Nephron (organoid): ENCODE measurements at regions not wholly inside any gene's neighbourhood (a gene's known extent, or its start where the extent isn't known, plus 50 kb on each side); places are given as distances from the start of the nearest gene placed in this dataset.

Experiments used
- H3K27ac Mint-ChIP-seq, 3 experiments: 2 replicates each; pipeline ENCODE4 v1.8.0; 2020; ENCODE audit warnings: mixed read lengths in 3 of 3, mild to moderate bottlenecking in 2 of 3, moderate library complexity in 1 of 3
- H3K27me3 Mint-ChIP-seq: 2 replicates; pipeline ENCODE4 v1.8.0; 2021; ENCODE audit warnings: low read depth, mild to moderate bottlenecking, moderate library complexity, mixed read lengths
- H3K36me3 Mint-ChIP-seq: 2 replicates; pipeline ENCODE4 v1.8.0; 2020; ENCODE audit warnings: low read depth, mixed read lengths
- H3K4me1 Mint-ChIP-seq: 2 replicates; pipeline ENCODE4 v1.8.0; 2020; ENCODE audit warnings: mixed read lengths
- H3K4me3 Mint-ChIP-seq, 3 experiments: 2 replicates each; pipeline ENCODE4 v1.8.0; 2020; ENCODE audit warnings: mild to moderate bottlenecking in 3 of 3, mixed read lengths in 3 of 3, moderate library complexity in 2 of 3
- H3K9me3 Mint-ChIP-seq: 2 replicates; pipeline ENCODE4 v1.8.0; 2020; ENCODE audit warnings: mixed read lengths
- TF ChIP-seq, protein P1 (sequence below), 3 experiments: fragments of 200-600 bp; sonication (generic); IDR thresholded peaks; one replicate each; pipeline ENCODE4 v1.5.0; 2021; ENCODE audit warnings: antibody characterized with exemption in 3 of 3; ENCODE audit not compliant: unreplicated experiment in 3 of 3

DNA sequence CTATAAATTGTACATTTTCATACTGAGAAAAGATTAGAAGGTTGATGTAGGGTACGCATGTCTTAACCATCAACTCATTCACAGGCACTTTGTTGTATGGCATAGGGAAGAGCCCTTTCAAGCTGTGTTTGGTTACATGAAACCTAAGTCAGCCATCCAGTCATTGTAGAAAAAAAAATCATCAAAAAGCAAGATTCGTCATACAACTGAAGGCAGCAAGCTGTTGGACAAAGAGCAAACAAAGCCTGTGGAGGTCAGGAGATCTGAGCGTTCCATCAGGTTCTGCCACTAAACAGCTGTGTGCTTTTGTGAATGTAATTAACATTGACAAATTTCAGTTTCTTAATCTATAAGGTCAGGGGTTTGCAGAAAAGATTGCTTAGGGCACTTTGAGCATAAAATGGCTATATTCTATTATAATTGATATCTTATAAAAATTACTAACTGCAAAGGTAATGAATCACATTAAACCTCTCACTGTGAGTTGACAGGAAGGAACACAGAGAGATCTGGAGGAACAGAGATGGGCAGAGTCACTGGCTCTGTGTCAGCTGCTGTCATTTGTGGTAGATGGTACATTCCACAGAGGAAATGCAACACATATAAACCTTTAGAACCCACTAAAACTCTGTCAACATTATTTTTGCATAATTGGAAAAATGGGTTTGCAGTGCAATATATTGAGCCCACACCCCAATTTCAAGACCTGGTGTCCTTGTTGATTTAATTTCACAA, 66.3 kb upstream of the MYOCD start:
- Mint-ChIP-seq H3K4me1 (peaks cover 15% of the 10 kb centered on the region), H3K9me3 (no peaks in the 10 kb centered on the region), H3K27ac (peak overlapping the region in 1 of 3 experiments; percentile 2), H3K27me3 (peaks cover 5% of the 10 kb centered on the region), H3K4me3 (no peak overlapping the region), H3K36me3 (no peaks in the 10 kb centered on the region)
- TF ChIP-seq, protein P1, sequence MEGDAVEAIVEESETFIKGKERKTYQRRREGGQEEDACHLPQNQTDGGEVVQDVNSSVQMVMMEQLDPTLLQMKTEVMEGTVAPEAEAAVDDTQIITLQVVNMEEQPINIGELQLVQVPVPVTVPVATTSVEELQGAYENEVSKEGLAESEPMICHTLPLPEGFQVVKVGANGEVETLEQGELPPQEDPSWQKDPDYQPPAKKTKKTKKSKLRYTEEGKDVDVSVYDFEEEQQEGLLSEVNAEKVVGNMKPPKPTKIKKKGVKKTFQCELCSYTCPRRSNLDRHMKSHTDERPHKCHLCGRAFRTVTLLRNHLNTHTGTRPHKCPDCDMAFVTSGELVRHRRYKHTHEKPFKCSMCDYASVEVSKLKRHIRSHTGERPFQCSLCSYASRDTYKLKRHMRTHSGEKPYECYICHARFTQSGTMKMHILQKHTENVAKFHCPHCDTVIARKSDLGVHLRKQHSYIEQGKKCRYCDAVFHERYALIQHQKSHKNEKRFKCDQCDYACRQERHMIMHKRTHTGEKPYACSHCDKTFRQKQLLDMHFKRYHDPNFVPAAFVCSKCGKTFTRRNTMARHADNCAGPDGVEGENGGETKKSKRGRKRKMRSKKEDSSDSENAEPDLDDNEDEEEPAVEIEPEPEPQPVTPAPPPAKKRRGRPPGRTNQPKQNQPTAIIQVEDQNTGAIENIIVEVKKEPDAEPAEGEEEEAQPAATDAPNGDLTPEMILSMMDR (IDR thresholded peaks at IDR 0.05; ENCODE audit: unreplicated experiment in 3 of 3): no peak

DNA sequence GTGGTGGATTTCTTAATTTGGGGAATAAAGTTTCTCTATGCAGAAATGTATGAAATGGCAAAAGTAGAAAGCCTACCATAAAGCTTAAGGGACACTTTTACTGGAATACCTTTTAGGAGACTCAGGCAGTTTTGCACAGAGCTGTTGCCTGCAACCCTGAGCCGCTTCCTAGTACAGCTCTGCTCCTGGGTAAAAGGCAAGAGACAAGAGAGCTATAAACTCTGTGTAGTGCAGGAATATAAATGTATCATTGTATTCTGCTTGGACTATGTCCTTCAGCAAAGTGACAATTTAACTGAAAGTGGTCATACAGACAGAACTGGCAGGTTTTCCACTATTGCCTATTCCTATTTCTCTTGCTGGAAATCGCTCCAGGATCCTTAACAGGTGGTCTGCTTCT, 65.3 kb upstream of the MYOCD start:
- Mint-ChIP-seq H3K9me3 (no peaks in the 10 kb centered on the region), H3K27me3 (peaks cover 5% of the 10 kb centered on the region), H3K4me3 (no peak overlapping the region), H3K36me3 (no peaks in the 10 kb centered on the region), H3K4me1 (peaks cover 15% of the 10 kb centered on the region), H3K27ac (peak overlapping the region in 2 of 3 experiments; percentile 14 to 42)
- TF ChIP-seq, protein P1 (IDR thresholded peaks at IDR 0.05; ENCODE audit: unreplicated experiment in 3 of 3): no peak

DNA sequence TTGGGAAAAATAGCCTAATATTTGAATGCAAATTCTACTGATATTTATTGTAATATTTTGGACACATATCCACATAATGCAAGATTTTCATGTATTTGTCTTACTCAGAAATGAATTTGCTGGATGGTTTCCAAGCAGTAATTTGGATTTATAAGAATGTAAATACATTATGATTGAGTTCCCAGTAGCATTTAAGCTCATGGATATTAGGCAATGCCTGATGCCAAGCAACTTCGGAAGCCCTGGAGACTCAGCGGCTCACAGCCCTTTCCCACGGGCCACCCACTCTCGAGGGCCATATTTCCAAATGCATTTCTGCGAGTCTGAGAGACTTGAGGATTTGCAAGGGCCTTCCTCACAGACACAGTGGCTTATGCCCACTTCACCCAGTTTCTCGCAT, 62.1 kb upstream of the MYOCD start:
- Mint-ChIP-seq H3K27ac (no peak overlapping the region), H3K36me3 (no peaks in the 10 kb centered on the region), H3K4me3 (no peak overlapping the region), H3K4me1 (peaks cover 14% of the 10 kb centered on the region), H3K9me3 (peaks cover 3% of the 10 kb centered on the region), H3K27me3 (peaks cover 5% of the 10 kb centered on the region)
- TF ChIP-seq, protein P1 (IDR thresholded peaks at IDR 0.05; ENCODE audit: unreplicated experiment in 3 of 3): no peak

DNA sequence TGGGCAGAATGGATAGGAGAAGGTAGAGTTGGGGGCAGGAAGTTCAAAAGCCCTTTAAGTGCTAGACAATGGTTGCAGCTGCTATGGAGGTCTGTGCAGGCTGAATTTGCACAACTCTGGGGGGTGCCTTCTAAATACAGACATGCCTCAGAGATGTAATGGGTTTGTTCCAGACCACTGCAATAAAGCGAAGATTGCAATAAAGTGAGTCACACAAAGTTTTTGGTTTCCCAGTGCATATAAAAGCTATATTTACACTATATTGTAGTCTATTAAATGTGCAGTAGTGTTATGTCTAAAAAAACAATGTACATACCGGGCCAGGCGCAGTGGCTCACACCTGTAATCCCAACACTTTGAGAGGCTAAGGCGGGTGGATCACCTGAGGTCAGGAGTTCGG, 60.5 kb upstream of the MYOCD start:
- Mint-ChIP-seq H3K27ac (no peak overlapping the region), H3K9me3 (peaks cover 3% of the 10 kb centered on the region), H3K4me1 (peaks cover 6% of the 10 kb centered on the region), H3K27me3 (peaks cover 5% of the 10 kb centered on the region), H3K36me3 (no peaks in the 10 kb centered on the region), H3K4me3 (no peak overlapping the region)
- TF ChIP-seq, protein P1 (IDR thresholded peaks at IDR 0.05; ENCODE audit: unreplicated experiment in 3 of 3): no peak

DNA sequence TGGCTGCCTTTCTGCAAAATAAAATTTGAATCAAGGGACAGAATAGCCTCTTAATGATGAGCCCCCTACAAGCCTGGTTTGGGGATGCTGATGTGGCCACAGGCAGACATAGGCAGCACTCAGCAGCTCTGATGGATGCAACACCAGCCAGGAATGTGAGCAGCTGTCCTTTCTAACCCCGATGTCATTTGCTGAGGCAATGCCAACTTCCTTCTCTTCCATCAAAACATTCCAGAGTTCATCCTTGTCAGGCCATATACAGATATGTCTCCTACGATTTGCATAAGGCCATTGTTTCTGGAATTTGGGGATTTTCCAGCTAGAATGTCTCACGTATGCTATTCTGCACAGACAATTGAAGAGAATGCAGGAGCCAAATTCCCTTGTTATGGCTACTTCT, 52.1 kb upstream of the MYOCD start:
- Mint-ChIP-seq H3K9me3 (peaks cover 3% of the 10 kb centered on the region), H3K4me1 (no peaks in the 10 kb centered on the region), H3K4me3 (no peak overlapping the region), H3K36me3 (no peaks in the 10 kb centered on the region), H3K27ac (no peak overlapping the region), H3K27me3 (no peaks in the 10 kb centered on the region)
- TF ChIP-seq, protein P1 (IDR thresholded peaks at IDR 0.05; ENCODE audit: unreplicated experiment in 3 of 3): no peak
